ENCODE measurements at regions not wholly inside any gene's neighbourhood (a gene's known extent, or its start where the extent isn't known, plus 50 kb on each side); places are given as distances from the start of the nearest gene placed in this dataset.

DNA sequence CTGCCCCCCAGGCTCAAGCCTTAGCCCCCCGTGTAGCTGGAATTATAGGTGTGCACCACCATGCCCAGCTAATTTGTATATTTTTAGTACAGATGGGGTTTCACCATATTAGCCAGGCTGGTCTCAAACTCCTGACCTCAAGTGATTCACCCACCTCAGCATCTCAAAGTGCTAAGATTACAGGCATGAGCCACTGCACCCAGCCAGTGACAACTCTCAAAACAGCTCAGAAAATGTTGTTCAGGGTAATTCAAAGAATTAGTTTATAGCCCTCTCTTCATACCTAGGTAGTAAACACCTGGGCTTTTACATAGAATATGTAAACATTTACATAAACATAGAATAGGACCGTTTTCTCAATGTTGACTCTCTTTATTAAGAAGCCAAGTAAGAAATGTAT is 168.7 kb downstream of the ENC1 start:
- TF ChIP-seq, protein P1, sequence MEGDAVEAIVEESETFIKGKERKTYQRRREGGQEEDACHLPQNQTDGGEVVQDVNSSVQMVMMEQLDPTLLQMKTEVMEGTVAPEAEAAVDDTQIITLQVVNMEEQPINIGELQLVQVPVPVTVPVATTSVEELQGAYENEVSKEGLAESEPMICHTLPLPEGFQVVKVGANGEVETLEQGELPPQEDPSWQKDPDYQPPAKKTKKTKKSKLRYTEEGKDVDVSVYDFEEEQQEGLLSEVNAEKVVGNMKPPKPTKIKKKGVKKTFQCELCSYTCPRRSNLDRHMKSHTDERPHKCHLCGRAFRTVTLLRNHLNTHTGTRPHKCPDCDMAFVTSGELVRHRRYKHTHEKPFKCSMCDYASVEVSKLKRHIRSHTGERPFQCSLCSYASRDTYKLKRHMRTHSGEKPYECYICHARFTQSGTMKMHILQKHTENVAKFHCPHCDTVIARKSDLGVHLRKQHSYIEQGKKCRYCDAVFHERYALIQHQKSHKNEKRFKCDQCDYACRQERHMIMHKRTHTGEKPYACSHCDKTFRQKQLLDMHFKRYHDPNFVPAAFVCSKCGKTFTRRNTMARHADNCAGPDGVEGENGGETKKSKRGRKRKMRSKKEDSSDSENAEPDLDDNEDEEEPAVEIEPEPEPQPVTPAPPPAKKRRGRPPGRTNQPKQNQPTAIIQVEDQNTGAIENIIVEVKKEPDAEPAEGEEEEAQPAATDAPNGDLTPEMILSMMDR (IDR thresholded peaks at IDR 0.05; ENCODE audit: low read length) = no peak
- no peak for TF ChIP-seq EZH2phosphoT487 (IDR thresholded peaks at IDR 0.05; ENCODE audit: low read length)
- no peak for TF ChIP-seq EZH2 (optimal IDR thresholded peaks at IDR 0.05; ENCODE audit: low read depth, low read length)
